HG03039 (cell line): ENCODE measurements at regions not wholly inside any gene's neighbourhood (a gene's known extent, or its start where the extent isn't known, plus 50 kb on each side); places are given as distances from the start of the nearest gene placed in this dataset.
"Not testable (repeated sequence)": the region's sequence is repeated elsewhere in the genome, so short reads cannot be mapped to it uniquely, and the experiment has no call there.

ENCODE experiments used
- ATAC-seq: cut with Tn5 transposase; IDR thresholded peaks from one replicate; pipeline ENCODE4 v1.9.1; 2021; ENCODE audit warnings: mild to moderate bottlenecking, moderate library complexity; ENCODE audit not compliant: unreplicated experiment

GRCh38 chr13:97856304-97856675, 97.2 kb upstream of the IPO5 start:
- ATAC-seq, result no peak

- no peak for ATAC-seq
Observed at GRCh38 chr13:97858161-97858560, 95.3 kb upstream of the IPO5 start.

GRCh38 chr13:97866346-97866745, 87.1 kb upstream of the IPO5 start:
- no peak for ATAC-seq

GRCh38 chr13:97866751-97867150, 86.7 kb upstream of the IPO5 start:
- ATAC-seq, result no peak

GRCh38 chr13:97873398-97873797, 80.1 kb upstream of the IPO5 start:
- ATAC-seq, result no peak

GRCh38 chr13:97875218-97875617, 78.3 kb upstream of the IPO5 start:
- no peak for ATAC-seq

GRCh38 chr13:97875911-97876310, 77.6 kb upstream of the IPO5 start:
- ATAC-seq, result no peak

GRCh38 chr13:97878431-97879375, 74.8 kb upstream of the IPO5 start:
- ATAC-seq, result no peak

GRCh38 chr13:97879646-97880310, 73.7 kb upstream of the IPO5 start:
- no peak for ATAC-seq

GRCh38 chr13:97880311-97880675, 73.2 kb upstream of the IPO5 start:
- ATAC-seq, result no peak

GRCh38 chr13:97881556-97881955, 71.9 kb upstream of the IPO5 start:
- ATAC-seq, result no peak

- ATAC-seq, result no peak
Observed at GRCh38 chr13:97883396-97883795, 70.1 kb upstream of the IPO5 start.

- no peak for ATAC-seq
Observed at GRCh38 chr13:97884707-97885468, 68.6 kb upstream of the IPO5 start.

GRCh38 chr13:97885641-97886040, 67.8 kb upstream of the IPO5 start:
- no peak for ATAC-seq

- ATAC-seq, result no peak
Observed at GRCh38 chr13:97889803-97890202, 63.7 kb upstream of the IPO5 start.

- no peak for ATAC-seq
Observed at GRCh38 chr13:97890573-97890972, 62.9 kb upstream of the IPO5 start.

- not testable (repeated sequence) for ATAC-seq
Observed at GRCh38 chr13:97891964-97892363, 61.5 kb upstream of the IPO5 start.

- no peak for ATAC-seq
Observed at GRCh38 chr13:97892717-97893116, 60.8 kb upstream of the IPO5 start.

GRCh38 chr13:97895383-97895782, 58.1 kb upstream of the IPO5 start:
- ATAC-seq, result no peak

- ATAC-seq, result no peak
Observed at GRCh38 chr13:97896446-97896845, 57.0 kb upstream of the IPO5 start.

GRCh38 chr13:97901716-97902115, 51.8 kb upstream of the IPO5 start:
- ATAC-seq, result no peak
